ENCODE measurements at regions not wholly inside any gene's neighbourhood (a gene's known extent, or its start where the extent isn't known, plus 50 kb on each side); places are given as distances from the start of the nearest gene placed in this dataset.

GRCh38 chrX:143298663-143299241, 218.5 kb downstream of the SPANXN3 start:
- TF ChIP-seq, protein P1, sequence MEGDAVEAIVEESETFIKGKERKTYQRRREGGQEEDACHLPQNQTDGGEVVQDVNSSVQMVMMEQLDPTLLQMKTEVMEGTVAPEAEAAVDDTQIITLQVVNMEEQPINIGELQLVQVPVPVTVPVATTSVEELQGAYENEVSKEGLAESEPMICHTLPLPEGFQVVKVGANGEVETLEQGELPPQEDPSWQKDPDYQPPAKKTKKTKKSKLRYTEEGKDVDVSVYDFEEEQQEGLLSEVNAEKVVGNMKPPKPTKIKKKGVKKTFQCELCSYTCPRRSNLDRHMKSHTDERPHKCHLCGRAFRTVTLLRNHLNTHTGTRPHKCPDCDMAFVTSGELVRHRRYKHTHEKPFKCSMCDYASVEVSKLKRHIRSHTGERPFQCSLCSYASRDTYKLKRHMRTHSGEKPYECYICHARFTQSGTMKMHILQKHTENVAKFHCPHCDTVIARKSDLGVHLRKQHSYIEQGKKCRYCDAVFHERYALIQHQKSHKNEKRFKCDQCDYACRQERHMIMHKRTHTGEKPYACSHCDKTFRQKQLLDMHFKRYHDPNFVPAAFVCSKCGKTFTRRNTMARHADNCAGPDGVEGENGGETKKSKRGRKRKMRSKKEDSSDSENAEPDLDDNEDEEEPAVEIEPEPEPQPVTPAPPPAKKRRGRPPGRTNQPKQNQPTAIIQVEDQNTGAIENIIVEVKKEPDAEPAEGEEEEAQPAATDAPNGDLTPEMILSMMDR (conservative IDR thresholded peaks at IDR 0.05; ENCODE audit: low read depth, low read length), result no peak
- TF ChIP-seq EZH2 (IDR thresholded peaks at IDR 0.05; ENCODE audit: borderline replicate concordance, low read depth, low read length, poor library complexity, severe bottlenecking), result no peak

Measured in A673 (cell line).